NCI-H146 treated with DMSO at 0.1 percent for 48 hours (cell line): ENCODE measurements at regions not wholly inside any gene's neighbourhood (a gene's known extent, or its start where the extent isn't known, plus 50 kb on each side); places are given as distances from the start of the nearest gene placed in this dataset.
"Not testable (repeated sequence)": the region's sequence is repeated elsewhere in the genome, so short reads cannot be mapped to it uniquely, and the experiment has no call there.

Source experiments
- DNase-seq: peaks from one replicate; lab custom pipeline; 2025; ENCODE audit not compliant: unreplicated experiment; lab: John Stamatoyannopoulos, UW

DNA sequence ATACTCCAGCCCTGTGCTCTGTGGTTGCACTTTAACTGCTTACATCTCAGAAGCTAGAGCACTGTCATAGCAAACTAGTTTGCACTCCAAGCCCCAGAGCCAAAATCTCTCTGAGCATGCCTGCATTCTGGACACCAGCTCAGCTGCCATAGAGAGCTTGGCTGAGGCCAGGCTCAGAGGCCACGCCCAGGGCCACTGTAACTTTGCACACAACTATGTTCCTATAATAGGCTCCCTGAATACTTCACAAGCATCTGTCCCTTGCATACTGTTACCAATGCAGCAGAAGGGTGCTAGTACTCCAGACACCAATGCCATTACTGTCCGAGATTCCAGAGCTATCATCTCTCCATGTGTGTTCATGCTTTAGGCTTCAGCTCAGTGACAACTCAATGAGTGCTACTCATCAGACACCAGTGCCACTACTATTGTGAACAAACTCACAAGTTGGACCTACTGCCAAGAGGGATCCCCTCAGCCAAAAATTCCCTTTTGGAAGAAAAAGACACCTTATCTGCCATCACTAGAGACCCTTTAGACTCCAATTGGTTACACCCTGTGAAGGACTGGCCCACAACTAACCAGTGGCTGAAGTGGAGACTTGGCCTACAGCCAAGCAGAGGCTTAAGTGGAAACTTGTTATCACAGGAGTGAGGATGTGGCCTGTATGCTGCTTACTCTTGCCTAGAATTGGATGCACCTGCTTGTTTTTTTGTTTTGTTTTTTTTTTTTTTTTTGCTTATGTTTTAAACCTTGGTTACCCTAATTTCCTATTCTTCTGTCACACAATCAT is 211.6 kb upstream of the MAGI2 start:
- no peak for DNase-seq

DNA sequence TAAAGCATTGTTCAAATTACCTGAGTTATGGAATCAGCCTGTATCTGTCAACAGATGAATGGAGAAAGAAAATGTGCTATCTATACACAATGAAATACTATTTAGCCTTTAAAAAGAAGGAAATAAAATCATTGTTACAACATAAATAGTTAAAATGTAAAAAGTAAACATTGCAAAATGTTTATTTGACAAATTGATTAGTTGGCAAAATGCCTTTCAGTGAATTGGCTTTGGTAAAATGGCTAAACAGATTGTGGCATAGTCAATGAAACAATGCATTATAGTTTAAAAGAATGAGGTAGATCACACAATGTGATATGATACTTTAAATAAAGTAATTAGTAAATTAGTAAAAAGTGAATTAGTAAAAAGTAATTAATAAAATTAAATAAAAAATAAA is 204.8 kb upstream of the MAGI2 start:
- DNase-seq: no peak

DNA sequence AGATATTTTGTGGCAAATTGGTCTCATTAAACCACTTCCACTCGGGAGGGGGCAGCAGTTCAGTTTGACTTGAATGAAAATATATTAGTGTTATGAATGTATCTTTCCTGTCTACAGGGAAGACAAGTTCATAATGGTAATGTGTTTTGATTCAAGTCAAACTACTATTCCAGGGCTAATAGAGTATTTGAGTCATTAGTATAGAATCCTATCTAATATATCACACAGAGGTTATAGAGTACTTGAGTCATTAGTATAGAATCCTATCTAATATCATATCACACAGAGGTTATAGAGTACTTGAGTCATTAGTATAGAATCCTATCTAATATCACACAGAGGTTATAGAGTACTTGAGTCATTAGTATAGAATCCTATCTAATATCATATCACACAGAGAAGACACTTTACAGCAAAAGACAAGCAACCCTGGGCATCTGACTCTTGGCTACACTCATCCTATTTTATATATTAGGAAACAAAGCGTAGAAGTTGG is 199.7 kb upstream of the MAGI2 start:
- no peak for DNase-seq

DNA sequence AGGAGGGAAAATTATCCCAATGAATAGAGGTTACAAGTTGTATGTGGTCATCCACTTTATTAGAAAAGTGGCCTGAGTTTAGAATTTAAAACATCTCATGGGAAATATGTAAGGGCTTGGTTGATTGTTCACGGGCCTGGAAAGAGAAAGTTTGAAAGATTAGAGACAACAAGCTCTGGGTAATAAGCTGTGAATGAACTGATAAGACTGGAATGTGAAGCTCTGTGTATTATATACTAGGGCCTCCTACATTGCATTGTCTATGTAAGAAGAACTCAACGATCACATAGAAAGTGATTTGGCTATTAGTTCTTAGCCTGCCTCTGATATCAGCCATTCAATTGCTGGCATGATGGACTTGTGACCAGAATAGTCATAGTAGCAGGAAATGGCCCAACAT is 199.2 kb upstream of the MAGI2 start:
- no peak for DNase-seq

DNA sequence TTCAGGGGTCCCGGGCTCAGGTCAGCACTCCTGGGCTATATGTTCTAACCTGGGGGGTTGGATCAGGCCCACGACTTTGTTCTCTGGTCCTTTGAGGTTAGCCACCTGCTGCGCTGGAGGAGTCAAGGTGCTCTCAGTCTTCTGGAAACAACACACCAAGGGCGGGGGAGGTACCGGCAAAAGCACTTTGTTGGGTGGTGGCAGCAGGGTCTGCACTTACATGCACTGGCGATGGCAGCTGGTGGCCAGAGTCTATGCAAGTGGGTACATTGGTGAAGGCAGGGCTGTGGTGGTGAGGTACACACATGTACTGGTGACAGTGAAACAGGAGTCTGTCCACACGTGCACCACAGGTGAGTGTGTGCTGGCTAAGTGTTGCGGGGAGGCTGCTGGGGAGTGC is 194.2 kb upstream of the MAGI2 start:
- no peak for DNase-seq

DNA sequence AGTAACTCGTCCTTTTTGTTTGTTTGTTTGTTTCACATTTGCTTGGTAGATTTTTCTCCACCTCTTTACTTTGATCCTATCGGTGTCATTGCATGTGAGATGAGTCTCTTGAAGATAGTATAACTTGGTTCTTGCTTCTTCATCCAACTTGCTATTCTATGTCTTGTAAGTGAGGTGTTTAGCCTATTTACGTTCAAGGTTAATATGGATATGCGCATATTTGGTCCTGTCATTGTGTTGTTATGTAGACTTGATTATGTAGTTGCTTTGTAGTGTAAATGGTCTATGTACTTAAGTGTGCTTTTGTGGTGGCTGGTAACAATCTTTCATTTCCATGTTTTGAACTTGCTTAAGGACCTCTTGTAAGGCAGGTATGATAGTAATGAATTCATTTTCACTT is 192.8 kb upstream of the MAGI2 start:
- no peak for DNase-seq

DNA sequence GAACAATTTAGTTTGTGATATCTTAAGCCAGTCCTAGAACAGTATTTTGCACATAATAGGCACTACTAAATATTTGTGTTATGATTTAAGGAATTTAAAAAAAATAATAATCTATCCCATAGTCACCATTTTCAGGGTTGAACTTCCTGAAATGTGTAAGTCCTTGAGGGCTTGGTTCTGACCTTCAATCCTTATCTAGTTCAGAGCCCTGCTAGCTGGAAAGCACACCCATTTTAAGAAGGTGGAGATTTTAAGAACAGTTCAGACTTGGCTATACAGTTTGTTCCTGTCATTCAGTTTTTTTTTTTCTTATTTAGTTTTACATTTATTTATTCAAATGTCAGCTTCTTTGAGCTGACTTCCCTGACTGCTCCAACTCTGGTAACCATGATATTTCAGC is 183.4 kb upstream of the MAGI2 start:
- no peak for DNase-seq

DNA sequence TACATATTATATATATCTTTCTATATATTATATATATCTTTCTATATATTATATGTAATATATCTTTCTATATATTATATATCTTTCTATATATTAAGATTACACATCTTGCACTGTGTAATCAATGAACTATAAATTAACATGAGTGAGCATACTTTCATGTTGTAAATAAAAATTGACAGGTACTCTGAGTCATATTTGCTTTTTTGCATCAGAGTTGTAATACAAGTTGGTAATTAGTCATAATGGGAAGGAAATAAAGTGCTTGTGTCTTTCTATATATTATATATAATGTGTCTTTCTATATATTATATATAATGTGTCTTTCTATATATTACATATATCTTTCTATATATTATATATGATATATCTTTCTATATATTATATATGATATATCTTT is 172.5 kb upstream of the MAGI2 start:
- not testable (repeated sequence) for DNase-seq

DNA sequence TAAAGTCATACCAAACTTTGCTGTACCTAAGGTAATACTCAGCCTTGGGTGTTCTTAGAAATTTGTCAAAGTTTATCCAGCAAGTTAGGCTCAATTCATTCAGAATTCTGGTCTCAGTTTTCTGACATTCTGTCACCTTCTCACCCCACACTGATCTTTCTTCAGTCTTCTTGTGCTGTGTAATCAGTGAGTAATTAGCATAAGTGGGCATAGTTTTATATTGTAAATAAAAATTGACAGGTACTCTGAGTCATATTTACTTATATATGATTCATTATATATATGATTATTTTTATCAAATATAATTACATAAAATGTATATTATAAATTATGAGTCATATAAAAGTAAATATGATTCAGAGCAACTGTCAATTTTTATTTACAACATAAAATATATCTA is 170.9 kb upstream of the MAGI2 start:
- no peak for DNase-seq

DNA sequence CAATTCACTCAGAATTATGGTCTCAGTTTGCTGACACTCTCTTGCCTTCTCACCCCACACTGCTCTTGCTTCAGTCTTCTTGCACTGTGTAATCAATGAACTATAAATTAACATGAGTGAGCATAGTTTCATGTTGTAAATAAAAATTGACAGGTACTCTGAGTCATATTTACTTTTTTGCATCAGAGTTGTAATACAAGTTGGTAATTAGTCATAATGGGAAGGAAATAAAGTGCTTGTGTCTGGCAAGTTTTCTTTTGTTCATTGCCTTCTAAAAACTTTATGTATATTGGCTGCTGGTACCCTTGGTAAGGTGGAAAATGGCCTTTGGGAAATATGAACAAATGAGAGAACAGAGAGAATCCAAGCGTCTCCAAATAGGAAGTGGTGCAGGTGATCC is 169.3 kb upstream of the MAGI2 start:
- no peak for DNase-seq

DNA sequence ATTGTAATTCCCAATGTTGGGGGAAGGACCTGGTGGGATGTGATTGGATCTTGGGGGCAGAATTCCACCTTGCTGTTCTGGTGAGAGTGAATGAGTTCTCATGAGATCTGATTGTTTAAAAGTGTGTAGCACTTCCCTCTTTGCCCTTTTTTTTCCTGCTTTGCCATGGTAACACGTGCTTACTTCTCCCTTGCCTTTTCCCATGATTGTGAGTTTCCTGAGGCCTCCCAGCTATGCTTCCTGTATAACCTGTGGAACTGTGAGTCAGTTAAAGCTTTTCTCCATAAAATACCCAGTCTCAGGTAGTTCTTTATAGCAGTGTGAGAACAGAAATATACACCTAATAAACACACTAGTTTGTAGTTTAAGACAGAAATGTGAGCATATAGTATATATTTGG is 166.8 kb upstream of the MAGI2 start:
- no peak for DNase-seq

DNA sequence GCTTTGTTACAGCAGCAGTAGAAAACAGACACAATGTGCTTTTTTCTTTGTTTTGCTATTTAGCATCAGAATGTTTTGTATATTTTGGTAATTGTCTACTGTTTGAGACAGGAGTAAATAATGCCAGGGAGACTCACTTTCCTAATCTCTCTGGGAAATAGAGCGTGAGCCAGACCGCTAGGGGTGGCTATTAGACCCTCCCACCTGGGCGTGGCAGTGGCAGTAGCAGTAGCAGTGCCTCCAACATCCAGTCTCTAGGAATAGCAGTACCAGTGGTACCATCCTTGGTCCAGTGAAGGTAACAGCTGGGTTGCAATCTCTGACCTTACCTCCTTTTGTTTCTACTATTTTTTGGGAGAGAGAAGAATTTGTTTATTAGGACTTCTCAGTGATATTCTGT is 165.7 kb upstream of the MAGI2 start:
- no peak for DNase-seq

DNA sequence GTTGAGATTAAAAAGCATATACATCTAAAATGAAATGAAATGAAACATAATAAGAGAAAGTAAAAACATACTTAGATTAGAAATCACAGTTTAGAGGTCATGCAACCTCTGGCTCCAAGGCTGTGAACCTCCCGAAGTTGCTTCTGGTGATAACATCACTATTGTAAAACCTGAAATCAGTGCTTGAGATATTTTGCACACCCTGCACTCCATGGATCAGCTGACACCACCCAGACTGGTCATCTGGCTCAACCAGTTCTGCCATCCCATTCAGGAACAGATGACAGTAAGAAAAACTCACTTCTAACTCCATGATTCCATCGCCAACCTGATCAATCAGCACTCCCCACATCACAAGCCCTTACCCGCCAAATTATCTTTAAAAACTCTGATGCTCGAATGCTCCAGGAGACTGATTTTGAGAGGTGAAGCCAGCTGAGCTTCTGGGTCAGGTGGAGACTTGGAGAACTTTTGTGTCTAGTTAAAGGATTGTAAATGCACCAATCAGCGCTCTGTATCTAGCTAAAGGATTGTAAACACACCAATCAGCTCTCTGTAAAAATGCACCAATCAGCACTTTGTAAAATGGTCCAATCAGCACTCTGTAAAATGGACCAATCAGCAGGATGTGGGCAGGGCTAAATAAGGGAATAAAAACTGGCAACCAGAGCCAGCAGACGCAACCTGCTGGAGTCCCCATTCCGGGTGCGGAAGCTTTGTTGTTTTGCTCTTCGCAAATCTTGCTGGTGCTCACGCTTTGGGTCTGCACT is 162.6 kb upstream of the MAGI2 start:
- DNase-seq: no peak

DNA sequence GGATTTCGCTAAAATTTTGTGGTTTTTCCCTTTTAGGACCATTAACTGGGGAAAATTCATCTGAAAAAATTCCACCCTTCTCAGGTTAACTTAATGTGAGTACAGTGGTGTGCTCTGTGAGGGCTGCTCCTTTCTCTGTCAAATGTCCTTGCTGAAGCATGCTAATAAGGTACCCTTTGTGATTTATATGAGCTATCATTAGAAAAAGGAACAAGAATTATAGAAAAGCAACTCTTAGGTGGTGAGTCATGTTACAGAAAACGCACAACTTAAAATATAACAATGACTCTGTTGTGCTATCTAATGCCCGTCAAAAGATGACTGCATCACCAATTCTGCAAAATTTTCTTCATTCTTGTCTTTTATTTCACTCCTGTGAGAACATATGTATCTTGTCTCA is 162.0 kb upstream of the MAGI2 start:
- DNase-seq: no peak

DNA sequence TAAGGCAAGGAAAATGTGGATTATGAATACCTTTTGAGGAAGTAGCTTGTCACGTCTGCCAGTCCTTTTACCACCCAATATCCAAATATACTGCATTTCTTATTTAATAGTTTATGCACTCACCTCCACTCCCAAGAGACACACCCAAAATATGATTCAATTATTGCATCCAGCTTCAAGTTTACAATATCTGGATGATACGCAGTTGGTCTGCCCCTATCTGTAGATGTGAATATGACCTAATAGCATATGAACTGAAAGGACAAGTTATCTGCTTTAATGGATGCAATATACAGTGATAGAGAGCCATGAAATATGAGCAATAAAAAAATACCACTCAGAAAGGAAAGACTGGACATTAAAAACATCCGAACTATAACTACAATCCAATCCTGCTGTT is 159.4 kb upstream of the MAGI2 start:
- no peak for DNase-seq

DNA sequence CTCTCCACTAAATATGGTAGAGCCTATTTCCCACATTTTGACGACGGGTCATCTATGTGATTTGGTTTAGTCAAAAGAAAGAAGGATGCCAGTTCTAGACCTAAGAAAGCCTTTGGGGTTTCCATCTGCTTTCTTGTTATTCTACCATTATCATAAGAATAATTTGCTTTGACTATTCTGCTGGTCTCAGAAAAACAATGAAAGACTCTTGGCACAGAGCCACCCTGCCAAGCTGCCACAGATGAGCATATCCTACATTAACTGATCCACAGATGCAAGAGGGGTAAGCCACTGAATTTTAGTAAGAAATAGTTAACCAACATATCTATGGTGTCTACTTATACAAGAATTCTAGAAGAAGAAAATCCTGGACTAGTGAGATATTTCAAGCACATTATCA is 158.6 kb upstream of the MAGI2 start:
- no peak for DNase-seq

DNA sequence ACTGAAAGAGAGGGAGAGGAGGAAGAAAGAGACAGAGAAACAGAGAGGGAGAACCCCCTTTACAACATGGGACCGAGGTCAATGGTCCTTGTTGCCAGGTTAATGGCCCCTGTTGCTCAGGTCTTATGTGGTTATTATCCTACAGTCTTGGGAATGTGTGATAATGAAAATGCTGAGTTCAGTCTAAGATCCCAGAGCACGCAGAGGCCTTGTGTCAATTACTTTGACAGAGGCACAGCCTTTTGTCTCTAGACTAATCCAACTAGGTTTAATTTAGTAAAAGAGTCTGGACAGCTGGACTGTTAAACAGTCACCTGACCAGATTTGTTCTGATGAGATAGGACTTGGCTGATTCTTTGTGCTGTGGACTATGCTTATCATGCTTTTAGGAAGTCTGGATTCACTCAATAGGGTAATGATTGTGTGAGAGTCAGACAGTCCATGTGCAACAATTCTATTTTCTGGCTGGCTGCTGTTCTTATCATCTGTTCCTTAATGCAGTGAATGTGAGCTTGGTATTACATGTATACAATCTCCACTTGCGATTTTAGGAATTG is 157.4 kb upstream of the MAGI2 start:
- DNase-seq: no peak

DNA sequence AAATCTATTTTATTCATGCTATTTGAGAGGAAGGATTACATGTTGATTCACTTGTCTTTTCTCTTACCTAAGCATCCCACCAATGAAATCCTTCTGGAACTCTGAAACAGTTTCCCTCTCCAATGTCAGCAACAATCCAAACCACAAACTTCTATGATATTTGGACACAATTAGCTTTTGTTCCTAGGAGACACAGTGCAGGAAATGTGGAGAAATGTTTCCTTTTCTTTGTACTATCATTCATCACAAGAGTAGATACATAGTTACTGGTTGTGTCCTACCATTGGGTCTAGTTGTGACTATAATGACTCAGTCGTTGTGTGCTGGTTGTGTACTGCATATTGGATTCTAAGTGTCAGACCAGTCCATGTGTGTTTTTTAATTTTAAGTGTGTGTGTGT is 156.8 kb upstream of the MAGI2 start:
- no peak for DNase-seq

DNA sequence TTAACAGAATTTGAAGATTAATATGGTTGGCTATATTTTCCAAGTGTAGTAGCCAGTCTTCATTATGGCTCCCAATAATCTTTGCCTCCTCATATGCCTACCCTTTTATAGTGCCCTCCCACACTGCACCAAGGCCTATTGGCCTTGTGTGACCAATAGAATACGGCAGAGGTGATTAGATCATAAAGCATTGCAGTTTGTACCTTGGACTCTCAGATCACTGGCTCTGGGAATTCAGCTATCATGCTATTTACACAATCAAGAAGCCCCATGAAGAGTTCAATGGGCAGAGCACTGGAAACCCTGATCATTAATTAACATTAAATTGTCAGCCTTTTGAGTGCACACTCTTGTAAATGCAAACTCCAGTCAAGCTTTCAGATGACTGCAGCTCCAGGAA is 154.5 kb upstream of the MAGI2 start:
- no peak for DNase-seq

DNA sequence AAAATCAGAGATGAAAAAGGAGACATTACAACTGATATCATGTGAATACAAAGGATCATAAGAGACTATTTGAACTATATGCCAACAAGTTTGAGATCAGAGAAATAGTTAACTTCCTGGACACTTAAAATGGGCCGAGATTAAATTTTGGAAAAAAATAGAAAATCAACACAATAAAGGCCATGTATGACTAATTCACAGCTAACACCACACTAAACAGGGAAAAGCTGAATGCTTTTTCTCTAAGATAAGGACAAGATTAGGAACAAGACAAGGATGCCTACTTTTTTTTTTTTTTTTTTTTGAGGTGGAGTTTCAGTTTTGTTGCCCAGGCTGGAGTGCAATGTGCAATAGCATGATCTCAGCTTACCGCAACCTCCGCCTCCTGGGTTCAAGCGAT is 151.4 kb upstream of the MAGI2 start:
- no peak for DNase-seq

DNA sequence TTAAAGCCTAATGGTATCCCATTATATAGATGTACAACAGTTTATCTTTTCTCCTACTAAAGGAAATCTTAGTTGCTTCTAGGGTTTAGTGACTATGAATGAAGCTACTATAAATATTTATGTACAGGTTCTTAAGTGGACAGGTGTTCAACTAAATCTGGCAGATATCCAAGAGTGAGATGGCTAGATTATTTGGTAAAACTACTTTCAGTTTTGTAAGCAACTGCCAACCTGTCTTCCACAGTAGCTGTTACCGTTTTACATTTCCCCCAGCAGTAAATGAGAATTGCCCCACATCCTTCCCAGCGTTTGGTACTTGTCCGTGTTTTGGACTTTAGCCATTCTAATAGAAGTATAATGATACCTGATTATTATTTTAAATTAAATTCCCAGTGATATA is 144.9 kb upstream of the MAGI2 start:
- DNase-seq: no peak

DNA sequence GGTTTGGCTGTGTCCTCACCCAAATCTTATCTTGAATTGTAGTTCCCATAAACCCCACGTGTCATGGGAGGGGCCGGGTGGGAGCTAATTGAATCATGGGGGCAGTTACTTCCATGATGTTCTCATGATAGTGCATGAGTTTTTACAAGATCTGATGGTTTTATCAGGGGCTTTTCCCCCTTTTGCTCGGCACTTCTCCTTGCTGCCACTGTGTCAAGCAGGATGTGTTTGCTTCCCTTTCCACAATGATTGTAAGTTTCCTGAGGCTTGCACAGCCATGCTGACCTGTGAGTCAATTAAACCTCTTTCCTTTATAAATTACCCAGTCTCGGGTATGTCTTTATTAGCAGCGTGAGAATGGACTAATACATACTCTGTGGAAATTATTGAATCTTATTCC is 141.2 kb upstream of the MAGI2 start:
- not testable (repeated sequence) for DNase-seq
